Anterior cingulate cortex (tissue), 58 donors: ENCODE measurements at regions not wholly inside any gene's neighbourhood (a gene's known extent, or its start where the extent isn't known, plus 50 kb on each side); places are given as distances from the start of the nearest gene placed in this dataset.

ENCODE experiments used
- DNase-seq, 58 donors: peaks; one replicate each; lab custom pipeline; 2025; lab: John Stamatoyannopoulos, UW

- no peak for DNase-seq
Observed at GRCh38 chr1:29489471-29489870, 253.1 kb downstream of the PTPRU start.

GRCh38 chr1:29488794-29489311 lies 252.5 kb downstream of the PTPRU start:
- no peak for DNase-seq

GRCh38 chr1:29488086-29488793 lies 251.9 kb downstream of the PTPRU start:
- DNase-seq, result no peak

GRCh38 chr1:29487291-29487690 lies 251.0 kb downstream of the PTPRU start:
- no peak for DNase-seq

- DNase-seq, result no peak
Observed at GRCh38 chr1:29485096-29485925, 249.0 kb downstream of the PTPRU start.

GRCh38 chr1:29482991-29483390 lies 246.7 kb downstream of the PTPRU start:
- DNase-seq, result no peak

- no peak for DNase-seq
Observed at GRCh38 chr1:29482064-29482463, 245.7 kb downstream of the PTPRU start.

GRCh38 chr1:29481031-29481430 lies 244.7 kb downstream of the PTPRU start:
- no peak for DNase-seq

- DNase-seq, result no peak
Observed at GRCh38 chr1:29478879-29479278, 242.6 kb downstream of the PTPRU start.

- no peak for DNase-seq
Observed at GRCh38 chr1:29478151-29478791, 241.9 kb downstream of the PTPRU start.

GRCh38 chr1:29475326-29475725 lies 239.0 kb downstream of the PTPRU start:
- DNase-seq, result no peak

GRCh38 chr1:29474274-29475244 lies 238.2 kb downstream of the PTPRU start:
- DNase-seq, result no peak

GRCh38 chr1:29473161-29473855 lies 237.0 kb downstream of the PTPRU start:
- no peak for DNase-seq

- DNase-seq, result no peak
Observed at GRCh38 chr1:29471487-29472313, 235.4 kb downstream of the PTPRU start.

GRCh38 chr1:29470788-29471119 lies 234.4 kb downstream of the PTPRU start:
- no peak for DNase-seq

- no peak for DNase-seq
Observed at GRCh38 chr1:29470087-29470787, 233.9 kb downstream of the PTPRU start.

GRCh38 chr1:29469457-29469856 lies 233.1 kb downstream of the PTPRU start:
- DNase-seq, result peak in 6 of 58 donors; percentile 3 to 31 (median 20)
